ENCODE measurements at regions not wholly inside any gene's neighbourhood (a gene's known extent, or its start where the extent isn't known, plus 50 kb on each side); places are given as distances from the start of the nearest gene placed in this dataset.

- TF ChIP-seq CTCF (conservative IDR thresholded peaks at IDR 0.05; ENCODE audit: low read depth, low read length) = no peak
- TF ChIP-seq EZH2 (IDR thresholded peaks at IDR 0.05; ENCODE audit: borderline replicate concordance, low read depth, low read length, poor library complexity, severe bottlenecking) = no peak
- ChIA-PET POLR2A (ENCODE audit: low non-redundant PET) (no interaction called here), CTCF (no interaction called here)
- H3K27me3 ChIP-seq (replicated peaks; ENCODE audit: insufficient read depth, low read depth, low read length, poor library complexity) = peaks cover 5% of the 10 kb centered on the region
- no TSS peak for BruUV-seq (replicated peaks)
- no peaks in the 10 kb centered on the region for H3K4me1 ChIP-seq (ENCODE audit: insufficient read depth, low read length, poor library complexity, severe bottlenecking)
- intact Hi-C loops (cut with micrococcal nuclease; ENCODE audit: unreplicated experiment) = no loop called here
- no peak overlapping the region for H3K4me3 ChIP-seq (ENCODE audit: low read depth, low read length, poor library complexity, severe bottlenecking)
- no peaks in the 10 kb centered on the region for H3K36me3 ChIP-seq (ENCODE audit: insufficient read depth, low read length, poor library complexity, severe bottlenecking)
- no peaks in the 10 kb centered on the region for H3K9me3 ChIP-seq (ENCODE audit: low read depth, low read length, poor library complexity, severe bottlenecking)
- H3K27ac ChIP-seq (ENCODE audit: low read depth, low read length, poor library complexity, severe bottlenecking) = no peak overlapping the region
- DNase-seq (ENCODE audit: low spot score) = no peak
These were observed 191.6 kb downstream of the HUNK start for GRCh38 chr21:32064281-32064910.

DNA sequence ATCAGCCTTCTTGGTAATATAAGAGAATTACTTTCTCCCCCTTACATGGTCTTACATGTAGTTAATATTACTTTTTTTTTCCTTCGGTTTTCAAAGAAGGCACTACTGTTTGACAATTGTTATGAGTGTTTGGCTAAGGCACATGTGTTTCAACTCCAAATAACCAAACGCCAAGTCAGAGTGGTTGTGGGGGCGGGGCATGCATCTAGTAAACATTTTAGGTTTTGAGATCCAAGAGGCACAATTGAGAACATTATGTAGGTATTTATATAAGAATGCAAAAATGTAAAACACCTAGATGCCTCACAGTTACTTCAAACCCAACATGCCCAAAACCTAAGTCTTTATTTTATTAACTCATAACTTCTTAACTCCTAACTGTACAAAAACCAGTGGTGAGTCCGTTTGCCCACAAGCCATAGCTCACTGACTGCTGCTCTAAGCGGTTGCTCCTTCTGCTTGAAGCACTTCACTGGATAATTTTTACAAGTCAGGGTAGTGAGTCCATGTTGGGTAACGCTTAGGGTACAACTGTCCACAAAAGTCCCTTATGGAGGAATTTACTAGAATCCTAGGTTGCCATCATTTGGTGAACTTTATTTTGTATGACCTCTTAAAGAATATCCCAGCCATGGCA lies 189.9 kb downstream of the HUNK start:
- no TSS peak for BruUV-seq (replicated peaks)
- ChIA-PET CTCF (no interaction called here), POLR2A (ENCODE audit: low non-redundant PET) (no interaction called here)
- Histone ChIP-seq H3K27ac (ENCODE audit: low read depth, low read length, poor library complexity, severe bottlenecking) (no peak overlapping the region), H3K4me1 (ENCODE audit: insufficient read depth, low read length, poor library complexity, severe bottlenecking) (no peaks in the 10 kb centered on the region), H3K9me3 (ENCODE audit: low read depth, low read length, poor library complexity, severe bottlenecking) (no peaks in the 10 kb centered on the region), H3K27me3 (replicated peaks; ENCODE audit: insufficient read depth, low read depth, low read length, poor library complexity) (peaks cover 5% of the 10 kb centered on the region), H3K4me3 (ENCODE audit: low read depth, low read length, poor library complexity, severe bottlenecking) (no peak overlapping the region), H3K36me3 (ENCODE audit: insufficient read depth, low read length, poor library complexity, severe bottlenecking) (no peaks in the 10 kb centered on the region)
- DNase-seq (ENCODE audit: low spot score) = no peak
- intact Hi-C loops (cut with micrococcal nuclease; ENCODE audit: unreplicated experiment) = no loop called here
- no peak for TF ChIP-seq EZH2 (IDR thresholded peaks at IDR 0.05; ENCODE audit: borderline replicate concordance, low read depth, low read length, poor library complexity, severe bottlenecking)
- no peak for TF ChIP-seq CTCF (conservative IDR thresholded peaks at IDR 0.05; ENCODE audit: low read depth, low read length)

GRCh38 chr21:32061729-32062128 lies 188.9 kb downstream of the HUNK start:
- Histone ChIP-seq H3K27me3 (replicated peaks; ENCODE audit: insufficient read depth, low read depth, low read length, poor library complexity) (peaks cover 5% of the 10 kb centered on the region), H3K4me3 (ENCODE audit: low read depth, low read length, poor library complexity, severe bottlenecking) (no peak overlapping the region), H3K9me3 (ENCODE audit: low read depth, low read length, poor library complexity, severe bottlenecking) (no peaks in the 10 kb centered on the region), H3K4me1 (ENCODE audit: insufficient read depth, low read length, poor library complexity, severe bottlenecking) (no peaks in the 10 kb centered on the region), H3K36me3 (ENCODE audit: insufficient read depth, low read length, poor library complexity, severe bottlenecking) (no peaks in the 10 kb centered on the region), H3K27ac (ENCODE audit: low read depth, low read length, poor library complexity, severe bottlenecking) (no peak overlapping the region)
- intact Hi-C loops (cut with micrococcal nuclease; ENCODE audit: unreplicated experiment) = no loop called here
- TF ChIP-seq EZH2 (IDR thresholded peaks at IDR 0.05; ENCODE audit: borderline replicate concordance, low read depth, low read length, poor library complexity, severe bottlenecking) = no peak
- TF ChIP-seq CTCF (conservative IDR thresholded peaks at IDR 0.05; ENCODE audit: low read depth, low read length) = no peak
- CTCF ChIA-PET = no interaction called here
- POLR2A ChIA-PET (ENCODE audit: low non-redundant PET) = no interaction called here
- no peak for DNase-seq (ENCODE audit: low spot score)
- no TSS peak for BruUV-seq (replicated peaks)

Measured in A673 (cell line).